Endothelial cell of hepatic sinusoid (primary cell): ENCODE measurements at regions not wholly inside any gene's neighbourhood (a gene's known extent, or its start where the extent isn't known, plus 50 kb on each side); places are given as distances from the start of the nearest gene placed in this dataset.
"Not testable (repeated sequence)": the region's sequence is repeated elsewhere in the genome, so short reads cannot be mapped to it uniquely, and the experiment has no call there.

Experiments
- in situ Hi-C: cut with HindIII; loops from 2 replicates; pipeline ENCODE4 v1.10.0; 2017; ENCODE audit warnings: low sequenced_read_pairs

DNA sequence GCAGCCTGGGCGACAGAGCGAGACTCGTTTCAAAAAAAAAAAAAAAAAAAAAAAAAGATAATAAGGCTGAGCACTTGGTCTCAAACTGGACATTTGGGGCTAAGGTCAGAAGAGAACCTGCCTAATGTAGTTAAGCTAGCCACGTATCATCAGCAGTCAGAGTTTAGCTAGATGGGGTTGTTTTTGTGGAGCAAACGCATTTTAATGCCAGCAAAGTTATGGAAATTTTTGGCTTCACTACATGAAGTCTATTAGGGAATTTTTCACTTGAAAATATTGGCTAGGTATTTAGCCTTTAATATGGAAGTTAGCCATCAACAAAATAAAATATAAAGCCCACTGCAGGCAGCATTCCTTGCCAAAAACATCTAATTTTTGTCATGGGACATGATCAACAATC is 902.9 kb upstream of the CDH18 start:
- in situ Hi-C loops, result not testable (repeated sequence)

DNA sequence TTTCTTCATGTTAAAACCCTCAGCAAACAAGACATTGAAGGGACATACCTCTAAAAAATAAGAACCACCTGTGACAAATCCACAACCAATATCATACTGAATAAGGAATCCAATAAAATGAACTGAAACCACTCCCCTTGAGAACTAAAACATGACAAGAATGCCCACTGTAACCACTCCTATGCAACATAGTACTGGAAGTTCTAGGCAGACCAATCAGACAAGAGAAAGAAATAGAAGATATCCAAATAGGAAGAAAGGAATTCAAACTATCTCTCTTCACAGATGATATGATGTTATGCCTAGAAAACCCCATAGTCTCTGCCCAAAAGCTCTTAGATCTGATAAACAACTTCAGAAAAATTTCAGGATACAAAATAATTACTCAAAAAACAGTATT is 887.7 kb upstream of the CDH18 start:
- in situ Hi-C loops, result not testable (repeated sequence)

DNA sequence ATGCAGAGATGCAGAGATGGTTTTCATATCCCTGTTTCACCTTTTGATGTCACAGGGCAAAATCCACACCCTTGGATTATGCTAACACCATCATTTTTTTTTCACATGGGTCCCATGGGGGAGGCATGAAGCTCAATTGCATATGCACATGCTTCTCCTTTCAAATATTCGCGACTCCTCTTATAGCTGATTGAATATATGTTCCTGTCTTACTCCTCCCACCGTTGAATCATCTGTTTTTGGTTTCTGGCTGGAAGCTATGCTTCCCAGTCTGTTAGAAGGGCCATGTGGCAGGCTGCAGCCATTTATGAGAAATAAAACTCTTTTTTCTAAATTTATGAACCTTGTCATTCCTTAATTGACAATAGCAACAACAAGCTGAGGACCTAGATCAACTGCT is 877.9 kb upstream of the CDH18 start:
- in situ Hi-C loops, result not testable (repeated sequence)

GRCh38 chr5:20833081-20833627 is 845.2 kb upstream of the CDH18 start:
- in situ Hi-C loops, result no loop called here

GRCh38 chr5:20832204-20833080 is 844.4 kb upstream of the CDH18 start:
- in situ Hi-C loops, result no loop called here

- in situ Hi-C loops, result not testable (repeated sequence)
These were observed 838.0 kb upstream of the CDH18 start for GRCh38 chr5:20825951-20826350.

DNA sequence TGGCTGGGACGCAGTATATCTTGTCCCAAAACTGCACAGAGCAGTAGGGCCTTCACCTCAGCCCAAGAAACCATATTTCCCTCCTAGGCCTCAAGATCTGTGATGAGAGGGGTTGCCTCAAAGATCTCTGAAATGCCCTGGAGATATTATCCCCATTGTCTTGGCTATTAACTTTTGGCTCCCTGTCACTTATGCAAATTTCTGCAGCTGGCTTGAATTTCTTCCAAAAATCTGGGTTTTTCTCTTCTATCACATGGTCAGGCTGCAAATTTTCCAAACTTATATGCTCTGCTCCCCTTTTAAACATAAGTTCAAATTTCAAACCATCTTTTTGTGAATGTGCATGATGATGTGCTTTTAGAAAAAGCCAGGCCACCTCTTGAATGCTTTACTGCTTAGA is 809.2 kb upstream of the CDH18 start:
- in situ Hi-C loops, result not testable (repeated sequence)

- in situ Hi-C loops, result not testable (repeated sequence)
These were observed 796.8 kb upstream of the CDH18 start for GRCh38 chr5:20784755-20785154.

DNA sequence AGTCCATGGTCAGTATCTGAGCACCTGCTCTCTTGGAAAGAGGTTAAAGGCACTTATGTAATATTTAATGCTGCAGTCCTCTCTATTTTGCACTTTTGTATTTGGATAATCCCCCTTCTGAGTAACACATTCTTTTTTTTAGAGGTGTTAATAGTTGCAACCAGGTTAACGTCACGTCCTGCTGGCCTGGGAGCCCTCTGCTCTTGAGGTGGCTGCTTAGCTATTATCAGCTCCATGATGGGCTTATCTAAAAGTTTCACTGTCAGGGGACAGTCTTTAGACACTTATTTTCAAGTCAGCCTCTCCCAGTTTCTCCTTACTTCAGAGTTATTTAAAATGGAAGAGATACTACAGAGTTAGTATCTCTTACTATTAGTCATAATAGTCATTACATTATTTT is 795.5 kb upstream of the CDH18 start:
- in situ Hi-C loops, result not testable (repeated sequence)

GRCh38 chr5:20771338-20771737 is 783.3 kb upstream of the CDH18 start:
- in situ Hi-C loops, result not testable (repeated sequence)

DNA sequence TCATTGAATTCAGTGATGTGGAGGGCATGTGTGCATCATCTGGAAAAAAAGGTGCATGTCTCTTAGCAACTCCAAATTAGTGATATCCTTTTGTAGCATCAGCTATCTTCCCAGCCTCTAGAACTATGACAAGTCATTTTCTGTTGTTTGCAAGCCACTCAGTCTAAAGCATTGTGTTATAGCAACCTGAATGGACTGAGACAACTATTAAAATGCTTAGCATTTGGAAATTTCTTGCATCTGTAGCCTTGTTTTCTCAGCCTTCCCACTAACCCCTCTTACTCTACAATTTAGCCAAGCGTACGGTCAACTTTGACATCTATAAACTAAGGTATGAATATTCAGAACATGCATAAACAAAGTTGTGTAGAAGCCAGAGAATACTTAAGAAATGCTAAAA is 777.1 kb upstream of the CDH18 start:
- in situ Hi-C loops, result not testable (repeated sequence)

DNA sequence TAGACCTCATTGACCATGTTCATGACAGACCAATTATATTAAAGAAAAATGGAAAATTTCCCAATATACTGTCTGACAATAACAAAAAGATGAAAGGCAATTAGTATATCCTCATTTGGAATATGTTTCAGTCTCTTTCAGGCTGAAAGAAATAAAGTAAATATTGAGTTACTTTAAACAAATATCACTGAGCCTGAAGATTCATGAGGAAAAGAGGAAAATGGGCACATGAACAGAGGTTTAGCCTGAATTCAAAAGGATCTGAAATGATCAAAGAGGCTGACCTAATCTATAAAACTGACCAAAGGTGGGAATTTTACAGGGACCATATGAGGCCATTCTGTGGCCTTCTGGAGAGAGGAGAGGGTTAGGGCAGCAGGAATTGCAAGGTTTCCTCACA is 771.5 kb upstream of the CDH18 start:
- in situ Hi-C loops, result not testable (repeated sequence)

DNA sequence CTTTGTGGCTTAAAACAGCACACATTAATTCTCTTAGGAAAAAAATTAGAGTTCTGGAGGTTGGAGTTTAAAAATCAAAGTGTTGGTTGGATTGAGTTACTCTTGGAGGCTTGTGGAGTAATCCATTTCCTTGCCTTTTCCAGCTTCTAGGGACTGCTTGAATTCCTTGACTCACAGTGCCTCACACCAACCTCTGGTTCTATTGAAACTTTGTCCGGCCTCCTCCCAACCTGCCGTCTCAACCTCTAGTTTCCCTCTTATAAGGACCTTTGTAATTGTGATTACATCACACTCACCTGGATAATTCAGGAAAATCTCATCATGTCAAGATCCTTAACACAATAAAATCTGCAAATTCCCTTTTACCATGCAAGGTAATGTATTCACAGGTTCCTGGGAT is 764.2 kb upstream of the CDH18 start:
- in situ Hi-C loops, result not testable (repeated sequence)

DNA sequence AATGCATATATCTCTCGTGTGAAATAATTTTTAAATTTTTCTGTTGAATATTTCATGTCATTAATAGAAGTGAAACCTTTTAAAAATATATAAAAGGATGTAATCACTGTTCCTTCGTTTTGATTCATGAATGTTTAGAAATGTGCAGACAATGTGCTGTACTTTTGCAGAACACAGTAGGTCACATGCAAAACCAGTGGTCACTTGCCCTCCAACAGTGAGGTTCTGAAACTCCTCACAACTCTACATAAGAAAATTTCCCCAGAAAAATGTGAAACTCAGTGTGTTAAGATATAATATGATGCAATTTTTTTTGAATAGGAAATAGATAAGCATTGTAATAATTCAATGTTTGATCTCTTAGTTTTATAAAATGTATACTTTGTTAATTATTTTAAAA is 747.7 kb upstream of the CDH18 start:
- in situ Hi-C loops, result not testable (repeated sequence)

GRCh38 chr5:20732223-20732622 is 744.2 kb upstream of the CDH18 start:
- in situ Hi-C loops, result not testable (repeated sequence)

DNA sequence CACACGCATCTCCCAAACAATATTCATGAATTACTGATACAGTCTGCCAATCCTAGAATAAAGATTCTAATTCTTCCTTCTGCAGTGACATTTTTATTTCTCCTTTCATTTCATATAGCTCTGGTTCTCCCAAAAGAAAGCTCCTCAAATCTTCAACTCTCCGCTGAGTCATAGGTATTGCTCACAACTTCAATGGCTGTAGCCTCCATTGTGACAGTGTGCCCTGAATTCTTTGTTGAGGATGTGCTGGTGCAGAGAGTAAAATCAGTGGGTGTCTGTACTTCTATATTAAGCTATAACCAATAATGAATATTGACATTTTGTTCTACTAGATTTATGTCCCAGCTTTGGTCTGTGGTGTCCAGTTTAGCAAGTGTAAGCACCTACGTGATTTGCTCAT is 733.3 kb upstream of the CDH18 start:
- in situ Hi-C loops, result not testable (repeated sequence)

DNA sequence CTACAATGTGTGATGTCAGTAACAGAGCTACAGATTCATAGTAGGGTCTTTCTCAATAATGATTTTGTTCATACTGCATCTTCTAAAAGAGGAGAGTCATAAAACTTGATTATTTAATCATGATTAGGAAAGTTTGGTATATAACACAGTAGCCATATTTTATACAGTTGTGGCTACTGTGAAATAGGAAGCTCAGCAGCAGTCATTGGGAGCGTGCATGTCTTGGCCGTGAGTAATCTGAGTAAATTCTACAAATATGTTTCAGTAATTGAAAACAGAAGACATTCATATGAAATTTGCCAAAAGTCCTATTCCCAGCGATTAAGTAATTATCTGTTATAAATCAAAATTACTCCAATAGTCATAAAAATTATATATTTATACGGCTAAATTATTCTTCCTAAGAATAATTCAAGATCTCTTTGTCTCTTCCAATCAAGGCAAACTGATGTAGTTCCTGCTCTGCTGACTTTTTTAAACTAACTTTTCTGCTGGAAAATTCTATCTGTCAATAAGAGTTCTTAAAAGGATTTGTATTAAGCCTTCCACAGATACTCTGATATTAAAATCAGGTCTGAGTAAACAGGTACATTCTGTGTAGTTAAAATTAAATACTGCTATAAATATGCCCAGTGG is 723.6 kb upstream of the CDH18 start:
- in situ Hi-C loops, result not testable (repeated sequence)

DNA sequence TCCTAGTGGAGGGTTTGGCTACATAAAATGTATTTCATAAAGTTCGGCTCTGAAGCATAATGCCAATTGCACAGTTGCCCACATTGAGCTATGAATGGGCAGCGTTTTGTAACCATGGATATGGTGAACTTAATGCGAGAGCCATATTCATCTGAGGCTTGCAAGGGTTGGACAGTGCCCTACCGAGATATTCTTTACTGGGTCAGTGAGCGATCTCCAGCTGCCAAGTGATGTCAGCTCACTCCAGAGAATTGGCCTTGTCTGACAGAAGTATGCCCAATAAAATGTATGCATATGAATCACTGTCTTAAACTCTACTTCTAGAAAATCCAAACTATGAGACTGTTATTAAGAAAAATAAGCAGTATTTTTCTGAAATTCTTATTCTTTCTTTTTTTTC is 719.6 kb upstream of the CDH18 start:
- in situ Hi-C loops, result not testable (repeated sequence)

- in situ Hi-C loops, result no loop called here
These were observed 706.1 kb upstream of the CDH18 start for GRCh38 chr5:20694121-20694520.

- in situ Hi-C loops, result no loop called here
These were observed 704.9 kb upstream of the CDH18 start for GRCh38 chr5:20692913-20693312.

GRCh38 chr5:20683241-20683940 is 695.4 kb upstream of the CDH18 start:
- in situ Hi-C loops, result no loop called here
